ENCODE measurements at regions not wholly inside any gene's neighbourhood (a gene's known extent, or its start where the extent isn't known, plus 50 kb on each side); places are given as distances from the start of the nearest gene placed in this dataset.

DNA sequence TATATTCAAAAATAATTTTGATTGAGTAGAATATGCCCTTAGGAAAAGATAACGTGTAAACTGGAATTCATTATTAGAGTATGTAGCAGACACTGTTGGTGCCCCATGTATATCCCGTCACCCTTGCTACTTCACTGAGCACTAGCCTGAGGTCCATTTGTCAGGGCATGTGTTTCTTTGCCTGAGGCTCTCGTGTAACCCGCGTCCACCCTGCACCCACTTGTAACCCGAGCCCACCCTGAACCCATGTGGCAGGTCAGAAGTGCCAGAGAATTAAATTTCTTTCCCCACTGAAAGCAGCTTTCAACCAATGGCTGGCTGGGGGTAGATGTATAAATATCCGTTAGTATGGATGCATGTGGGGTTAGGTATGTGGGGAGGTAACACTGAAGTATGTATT is 474.2 kb upstream of the ZNF385D start:
- H3K4me1 ChIP-seq, result no peaks in the 10 kb centered on the region
- TF ChIP-seq POLR2A (IDR thresholded peaks at IDR 0.05), result no peak
- TF ChIP-seq POLR2AphosphoS5 (IDR thresholded peaks at IDR 0.05), result no peak
- TF ChIP-seq, protein P1, sequence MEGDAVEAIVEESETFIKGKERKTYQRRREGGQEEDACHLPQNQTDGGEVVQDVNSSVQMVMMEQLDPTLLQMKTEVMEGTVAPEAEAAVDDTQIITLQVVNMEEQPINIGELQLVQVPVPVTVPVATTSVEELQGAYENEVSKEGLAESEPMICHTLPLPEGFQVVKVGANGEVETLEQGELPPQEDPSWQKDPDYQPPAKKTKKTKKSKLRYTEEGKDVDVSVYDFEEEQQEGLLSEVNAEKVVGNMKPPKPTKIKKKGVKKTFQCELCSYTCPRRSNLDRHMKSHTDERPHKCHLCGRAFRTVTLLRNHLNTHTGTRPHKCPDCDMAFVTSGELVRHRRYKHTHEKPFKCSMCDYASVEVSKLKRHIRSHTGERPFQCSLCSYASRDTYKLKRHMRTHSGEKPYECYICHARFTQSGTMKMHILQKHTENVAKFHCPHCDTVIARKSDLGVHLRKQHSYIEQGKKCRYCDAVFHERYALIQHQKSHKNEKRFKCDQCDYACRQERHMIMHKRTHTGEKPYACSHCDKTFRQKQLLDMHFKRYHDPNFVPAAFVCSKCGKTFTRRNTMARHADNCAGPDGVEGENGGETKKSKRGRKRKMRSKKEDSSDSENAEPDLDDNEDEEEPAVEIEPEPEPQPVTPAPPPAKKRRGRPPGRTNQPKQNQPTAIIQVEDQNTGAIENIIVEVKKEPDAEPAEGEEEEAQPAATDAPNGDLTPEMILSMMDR (IDR thresholded peaks at IDR 0.05), result no peak
- no peaks in the 10 kb centered on the region for H3K27me3 ChIP-seq
- intact Hi-C loops (cut with DNase I; ENCODE audit: low total_unique reads), result loop anchor here (10.0 kb wide), 1 partner anchor 420 kb away; no protein-coding TSS in a partner anchor
- no peak overlapping the region for H3K27ac ChIP-seq
- peaks cover 0 to 12% of the 10 kb centered on the region in 2 donors for H3K9me3 ChIP-seq
- no peak overlapping the region for H3K4me3 ChIP-seq
- no peak for DNase-seq (ENCODE audit: low spot score in 2 of 2)
- H3K36me3 ChIP-seq, result no peaks in the 10 kb centered on the region

DNA sequence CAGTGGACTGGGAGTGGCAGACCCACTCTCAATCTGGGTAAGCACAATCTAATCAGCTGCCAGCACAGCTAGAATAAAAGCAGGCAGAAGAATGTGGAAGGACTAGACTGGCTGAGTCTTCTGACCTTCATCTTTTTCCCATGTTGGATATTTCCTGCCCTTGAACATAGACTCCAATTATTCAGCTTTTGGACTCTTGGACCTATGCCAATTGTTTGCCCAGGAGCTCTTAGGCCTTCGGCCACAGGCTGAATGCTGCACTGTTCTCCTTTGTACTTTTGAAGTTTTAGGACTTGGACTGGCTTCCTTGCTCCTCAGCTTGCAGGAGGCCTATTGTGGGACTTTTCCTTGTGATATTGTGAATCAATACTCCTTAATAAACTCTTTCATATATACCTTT is 477.7 kb upstream of the ZNF385D start:
- TF ChIP-seq POLR2AphosphoS5 (IDR thresholded peaks at IDR 0.05) (no peak), POLR2A (IDR thresholded peaks at IDR 0.05) (no peak)
- TF ChIP-seq, protein P1 (IDR thresholded peaks at IDR 0.05), result no peak
- H3K4me1 ChIP-seq, result no peaks in the 10 kb centered on the region
- no peak overlapping the region for H3K4me3 ChIP-seq
- H3K9me3 ChIP-seq, result peaks cover 0 to 12% of the 10 kb centered on the region in 2 donors
- no peak for DNase-seq (ENCODE audit: low spot score in 2 of 2)
- H3K27me3 ChIP-seq, result no peaks in the 10 kb centered on the region
- H3K36me3 ChIP-seq, result no peaks in the 10 kb centered on the region
- no peak overlapping the region for H3K27ac ChIP-seq
- intact Hi-C loops (cut with DNase I; ENCODE audit: low total_unique reads), result loop anchor here (10.0 kb wide), 1 partner anchor 416 kb away; no protein-coding TSS in a partner anchor

DNA sequence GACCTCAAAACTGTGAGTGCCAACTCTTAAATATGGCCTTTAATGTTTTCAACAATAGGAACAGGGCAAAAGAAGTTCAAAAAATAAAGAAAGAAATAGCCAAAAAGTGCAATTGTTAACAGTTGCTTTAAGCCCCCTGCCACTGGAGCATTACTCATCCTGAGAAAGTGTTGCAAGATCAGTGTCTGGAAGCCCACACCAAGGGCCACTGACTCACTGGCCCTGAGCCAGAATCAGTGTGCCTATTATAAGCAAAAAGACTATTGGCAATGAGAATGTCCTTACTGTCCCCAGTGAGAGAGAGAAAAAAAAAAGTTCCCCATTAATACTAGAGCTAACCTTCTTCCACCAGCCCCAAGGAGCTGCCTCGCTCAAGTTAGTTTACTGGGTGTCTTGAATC is 480.1 kb upstream of the ZNF385D start:
- Histone ChIP-seq H3K4me3 (no peak overlapping the region), H3K4me1 (no peaks in the 10 kb centered on the region), H3K27ac (no peak overlapping the region), H3K36me3 (no peaks in the 10 kb centered on the region), H3K9me3 (peaks cover 0 to 12% of the 10 kb centered on the region in 2 donors), H3K27me3 (no peaks in the 10 kb centered on the region)
- intact Hi-C loops (cut with DNase I; ENCODE audit: low total_unique reads), result no loop called here
- no peak for DNase-seq (ENCODE audit: low spot score in 2 of 2)
- TF ChIP-seq, protein P1 (IDR thresholded peaks at IDR 0.05), result no peak
- no peak for TF ChIP-seq POLR2A (IDR thresholded peaks at IDR 0.05)
- no peak for TF ChIP-seq POLR2AphosphoS5 (IDR thresholded peaks at IDR 0.05)

DNA sequence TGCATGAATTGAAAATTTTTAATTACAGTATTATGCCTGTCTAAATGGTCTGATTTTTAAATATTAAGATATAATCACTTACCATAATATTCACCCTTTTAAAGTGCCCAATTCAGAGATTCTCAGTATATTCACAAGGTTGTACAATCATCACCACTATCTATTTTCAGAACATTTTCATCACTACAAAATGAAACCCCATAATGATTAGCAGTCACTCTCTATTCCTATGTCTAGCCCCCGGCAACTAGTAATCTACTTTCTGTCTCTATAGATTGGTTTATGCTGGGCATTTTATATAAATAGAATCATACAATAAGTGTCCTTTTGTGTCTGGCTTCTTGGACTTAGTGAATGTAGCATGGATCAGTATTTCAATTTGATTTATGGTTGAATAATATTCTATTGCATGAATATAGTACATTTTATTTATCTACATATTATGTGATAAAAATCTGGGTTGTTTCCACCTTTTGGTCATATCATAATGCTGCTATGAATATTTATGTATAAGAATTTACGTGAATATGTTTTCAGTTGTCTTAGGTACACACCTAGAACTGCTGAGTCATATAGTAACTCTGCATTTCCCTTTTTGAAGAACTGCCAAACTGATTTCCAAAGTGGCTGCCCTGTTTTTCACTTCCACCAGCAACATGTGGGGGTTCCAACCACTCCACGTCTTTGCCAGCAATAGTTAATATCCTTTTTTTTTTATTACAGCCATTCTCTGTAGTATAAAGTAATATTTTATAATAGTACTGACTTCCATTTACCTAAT is 485.7 kb upstream of the ZNF385D start:
- Histone ChIP-seq H3K27me3 (no peaks in the 10 kb centered on the region), H3K4me1 (no peaks in the 10 kb centered on the region), H3K4me3 (no peak overlapping the region), H3K36me3 (no peaks in the 10 kb centered on the region), H3K9me3 (no peaks in the 10 kb centered on the region), H3K27ac (no peak overlapping the region)
- no peak for TF ChIP-seq POLR2A (IDR thresholded peaks at IDR 0.05)
- TF ChIP-seq POLR2AphosphoS5 (IDR thresholded peaks at IDR 0.05), result no peak
- TF ChIP-seq, protein P1 (IDR thresholded peaks at IDR 0.05), result no peak
- intact Hi-C loops (cut with DNase I; ENCODE audit: low total_unique reads), result no loop called here
- DNase-seq (ENCODE audit: low spot score in 2 of 2), result no peak

DNA sequence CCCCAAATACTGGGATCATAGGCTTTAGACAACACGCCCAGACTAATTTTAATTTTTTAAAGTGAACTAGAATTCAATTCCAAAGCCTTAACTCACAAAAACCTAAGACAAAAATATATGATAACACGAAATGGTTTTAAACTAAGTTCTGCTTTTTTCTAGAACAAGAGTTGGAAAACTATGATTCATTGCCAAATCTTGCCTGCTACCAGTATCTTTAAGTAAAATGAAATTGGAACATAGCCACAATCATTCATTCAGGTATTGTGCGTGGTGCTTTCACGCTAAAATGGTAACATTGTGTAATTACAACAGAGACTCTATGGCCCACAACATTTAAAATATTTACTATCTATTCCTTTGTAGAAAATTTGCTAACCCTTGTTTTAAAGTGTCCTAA is 488.0 kb upstream of the ZNF385D start:
- no peak for TF ChIP-seq POLR2AphosphoS5 (IDR thresholded peaks at IDR 0.05)
- TF ChIP-seq, protein P1 (IDR thresholded peaks at IDR 0.05), result no peak
- TF ChIP-seq POLR2A (IDR thresholded peaks at IDR 0.05), result no peak
- Histone ChIP-seq H3K27me3 (no peaks in the 10 kb centered on the region), H3K27ac (no peak overlapping the region), H3K36me3 (no peaks in the 10 kb centered on the region), H3K9me3 (no peaks in the 10 kb centered on the region), H3K4me1 (no peaks in the 10 kb centered on the region), H3K4me3 (no peak overlapping the region)
- intact Hi-C loops (cut with DNase I; ENCODE audit: low total_unique reads), result no loop called here
- DNase-seq (ENCODE audit: low spot score in 2 of 2), result no peak
